Upper lobe of right lung (tissue), 1 donor: ENCODE measurements at regions not wholly inside any gene's neighbourhood (a gene's known extent, or its start where the extent isn't known, plus 50 kb on each side); places are given as distances from the start of the nearest gene placed in this dataset.

Source experiments
- ATAC-seq: fragments of 200-7000 bp; cut with Tn5 transposase; one replicate; pipeline ENCODE4 v1.9.1; 2020; ENCODE audit warnings: mild to moderate bottlenecking, moderate library complexity
- DNase-seq: peaks from one replicate; pipeline ENCODE4 v3.0.0-alpha.2; 2020
- H3K27ac ChIP-seq: fragments of 200-600 bp; one replicate; pipeline ENCODE4 v1.8.0; 2022
- H3K27me3 ChIP-seq: fragments of 200-600 bp; one replicate; pipeline ENCODE4 v1.8.0; 2022; ENCODE audit warnings: mild to moderate bottlenecking
- H3K36me3 ChIP-seq: fragments of 200-600 bp; one replicate; pipeline ENCODE4 v1.8.0; 2022
- H3K4me1 ChIP-seq: fragments of 200-600 bp; one replicate; pipeline ENCODE4 v1.8.0; 2022
- H3K4me3 ChIP-seq: fragments of 200-600 bp; one replicate; pipeline ENCODE4 v1.8.0; 2022; ENCODE audit warnings: mild to moderate bottlenecking
- H3K9me3 ChIP-seq: fragments of 200-600 bp; one replicate; pipeline ENCODE4 v1.8.0; 2022
- CTCF ChIP-seq: fragments of 200-600 bp; IDR thresholded peaks from one replicate; pipeline ENCODE4 v1.8.0; 2022; ENCODE audit warnings: antibody characterized with exemption
- intact Hi-C: fragments of 100-400 bp; cut with DNase I; formaldehyde crosslinking; loops from one replicate; pipeline ENCODE4 v1.11.0; 2022
- donor health status: DM: no; HTN: yes; CAD: no; lungs with severe emphysema.

GRCh38 chr20:40930561-40930960, 98.1 kb upstream of the TOP1 start:
- no peak overlapping the region for H3K27ac ChIP-seq
- no peaks in the 10 kb centered on the region for H3K9me3 ChIP-seq
- no peaks in the 10 kb centered on the region for H3K4me1 ChIP-seq
- no peak for ATAC-seq
- no peak overlapping the region for H3K4me3 ChIP-seq
- H3K36me3 ChIP-seq = no peaks in the 10 kb centered on the region
- no peak for DNase-seq
- TF ChIP-seq CTCF = no peak
- intact Hi-C loops = no loop called here
- H3K27me3 ChIP-seq = no peaks in the 10 kb centered on the region

GRCh38 chr20:40931410-40932044, 97.1 kb upstream of the TOP1 start:
- intact Hi-C loops = no loop called here
- Histone ChIP-seq H3K27me3 (no peaks in the 10 kb centered on the region), H3K4me1 (no peaks in the 10 kb centered on the region), H3K9me3 (no peaks in the 10 kb centered on the region), H3K27ac (no peak overlapping the region), H3K36me3 (no peaks in the 10 kb centered on the region), H3K4me3 (no peak overlapping the region)
- no peak for DNase-seq
- no peak for TF ChIP-seq CTCF
- ATAC-seq = no peak

- no peaks in the 10 kb centered on the region for H3K36me3 ChIP-seq
- TF ChIP-seq CTCF = no peak
- H3K27me3 ChIP-seq = no peaks in the 10 kb centered on the region
- ATAC-seq (no peak), DNase-seq (no peak)
- intact Hi-C loops = no loop called here
- no peak overlapping the region for H3K27ac ChIP-seq
- H3K4me3 ChIP-seq = no peak overlapping the region
- no peaks in the 10 kb centered on the region for H3K9me3 ChIP-seq
- H3K4me1 ChIP-seq = no peaks in the 10 kb centered on the region
These were observed 96.2 kb upstream of the TOP1 start for GRCh38 chr20:40932436-40932835.

GRCh38 chr20:40933758-40934157, 94.9 kb upstream of the TOP1 start:
- H3K36me3 ChIP-seq = no peaks in the 10 kb centered on the region
- intact Hi-C loops = no loop called here
- no peaks in the 10 kb centered on the region for H3K9me3 ChIP-seq
- H3K4me3 ChIP-seq = no peak overlapping the region
- no peaks in the 10 kb centered on the region for H3K4me1 ChIP-seq
- no peak overlapping the region for H3K27ac ChIP-seq
- no peak for TF ChIP-seq CTCF
- DNase-seq = no peak
- H3K27me3 ChIP-seq = no peaks in the 10 kb centered on the region
- ATAC-seq = no peak

- no peak overlapping the region for H3K27ac ChIP-seq
- DNase-seq = no peak
- H3K4me3 ChIP-seq = no peak overlapping the region
- no peaks in the 10 kb centered on the region for H3K4me1 ChIP-seq
- no peak for TF ChIP-seq CTCF
- ATAC-seq = no peak
- no peaks in the 10 kb centered on the region for H3K27me3 ChIP-seq
- no peaks in the 10 kb centered on the region for H3K9me3 ChIP-seq
- H3K36me3 ChIP-seq = no peaks in the 10 kb centered on the region
- intact Hi-C loops = no loop called here
These were observed 90.6 kb upstream of the TOP1 start for GRCh38 chr20:40938020-40938419.

- Histone ChIP-seq H3K4me3 (no peak overlapping the region), H3K9me3 (no peaks in the 10 kb centered on the region), H3K4me1 (no peaks in the 10 kb centered on the region), H3K36me3 (no peaks in the 10 kb centered on the region), H3K27me3 (no peaks in the 10 kb centered on the region), H3K27ac (no peak overlapping the region)
- ATAC-seq (no peak), DNase-seq (no peak)
- intact Hi-C loops = no loop called here
- TF ChIP-seq CTCF = no peak
These were observed 89.0 kb upstream of the TOP1 start for GRCh38 chr20:40939667-40940066.
